OCI-LY7 (cell line): ENCODE measurements at regions not wholly inside any gene's neighbourhood (a gene's known extent, or its start where the extent isn't known, plus 50 kb on each side); places are given as distances from the start of the nearest gene placed in this dataset.

Source experiments
- BruUV-seq: library from RNA; stranded (reverse); fragments of 400-500 nt; replicated peaks from 2 replicates; lab custom pipeline; 2021; lab: Mats Ljungman, UMichigan
- CTCF ChIA-PET: fragments of 300-600 bp; sonication (Branson Sonifier 250); formaldehyde crosslinking; loops from one replicate; lab custom pipeline; 2022; ENCODE audit warnings: antibody characterized with exemption; ENCODE audit not compliant: unreplicated experiment; lab: Charles Lee
- POLR2A ChIA-PET: fragments of 300-600 bp; sonication (Branson Sonifier 250); formaldehyde crosslinking; loops from one replicate; lab custom pipeline; 2022; ENCODE audit warnings: antibody characterized with exemption; lab: Charles Lee
- DNase-seq: peaks from one replicate; pipeline ENCODE4 v3.0.0-alpha.2; 2015; ENCODE audit warnings: low spot score
- H2AFZ ChIP-seq: fragments of 200-600 bp; sonication (generic), shearing (Covaris generic); 2 replicates; pipeline ENCODE4 v1.6.1; 2014; ENCODE audit warnings: mild to moderate bottlenecking, antibody characterized with exemption, low read length, moderate library complexity
- H3K27ac ChIP-seq: fragments of 200-600 bp; sonication (generic); 2 replicates; pipeline ENCODE4 v1.5.1; 2014; ENCODE audit warnings: mixed run types, low read depth, mild to moderate bottlenecking, moderate library complexity, low read length, inconsistent platforms; ENCODE audit not compliant: poor library complexity, severe bottlenecking
- H3K36me3 ChIP-seq: fragments of 200-600 bp; sonication (generic); 2 replicates; pipeline ENCODE4 v1.6.1; 2014; ENCODE audit warnings: mild to moderate bottlenecking, antibody characterized with exemption, low read length, moderate library complexity, mixed read lengths; ENCODE audit not compliant: insufficient read depth
- H3K4me1 ChIP-seq: fragments of 200-600 bp; sonication (generic); 2 replicates; pipeline ENCODE4 v1.5.1; 2014; ENCODE audit warnings: mild to moderate bottlenecking, low read length; ENCODE audit not compliant: insufficient read depth, poor library complexity, severe bottlenecking
- H3K4me2 ChIP-seq: fragments of 200-600 bp; sonication (generic); 2 replicates; pipeline ENCODE4 v1.6.1; 2014; ENCODE audit warnings: mild to moderate bottlenecking, low read length
- H3K4me3 ChIP-seq: fragments of 200-600 bp; sonication (generic); 2 replicates; pipeline ENCODE4 v1.5.1; 2014; ENCODE audit warnings: mild to moderate bottlenecking, low read depth, low read length; ENCODE audit not compliant: poor library complexity, severe bottlenecking
- H3K79me2 ChIP-seq: fragments of 200-600 bp; sonication (generic); 2 replicates; pipeline ENCODE4 v1.6.1; 2016; ENCODE audit warnings: low read depth, mild to moderate bottlenecking, low read length, moderate library complexity, mixed read lengths; ENCODE audit not compliant: insufficient read depth
- H3K9me2 ChIP-seq: fragments of 200-600 bp; sonication (generic); 2 replicates; pipeline ENCODE4 v1.6.1; 2016; ENCODE audit warnings: mild to moderate bottlenecking, low read length, mixed read lengths; ENCODE audit not compliant: insufficient read depth
- H3K9me3 ChIP-seq: fragments of 200-600 bp; sonication (generic); 2 replicates; pipeline ENCODE4 v1.6.1; 2014; ENCODE audit warnings: mild to moderate bottlenecking, mixed run types, low read length, mixed read lengths
- H4K20me1 ChIP-seq: fragments of 200-600 bp; sonication (generic); 2 replicates; pipeline ENCODE4 v1.6.1; 2014; ENCODE audit warnings: mild to moderate bottlenecking, antibody characterized with exemption, low read length, moderate library complexity, mixed read lengths; ENCODE audit not compliant: insufficient read depth
- EZH2phosphoT487 ChIP-seq: fragments of 200-600 bp; sonication (generic); IDR thresholded peaks from 2 replicates; pipeline ENCODE4 v1.6.1; 2018; ENCODE audit warnings: low read depth, borderline replicate concordance, mild to moderate bottlenecking, mixed run types, antibody characterized with exemption, low read length, moderate library complexity, mixed read lengths
- intact Hi-C: fragments of 100-400 bp; cut with micrococcal nuclease; formaldehyde crosslinking; loops from one replicate; pipeline ENCODE4 v1.10.0; 2022; ENCODE audit not compliant: unreplicated experiment
- TF ChIP-seq, protein P1 (sequence below): fragments of 200-600 bp; sonication (generic); conservative IDR thresholded peaks from 2 replicates; pipeline ENCODE4 v1.5.1; 2014; ENCODE audit warnings: mild to moderate bottlenecking, antibody characterized with exemption, low read length, moderate library complexity, mixed read lengths

DNA sequence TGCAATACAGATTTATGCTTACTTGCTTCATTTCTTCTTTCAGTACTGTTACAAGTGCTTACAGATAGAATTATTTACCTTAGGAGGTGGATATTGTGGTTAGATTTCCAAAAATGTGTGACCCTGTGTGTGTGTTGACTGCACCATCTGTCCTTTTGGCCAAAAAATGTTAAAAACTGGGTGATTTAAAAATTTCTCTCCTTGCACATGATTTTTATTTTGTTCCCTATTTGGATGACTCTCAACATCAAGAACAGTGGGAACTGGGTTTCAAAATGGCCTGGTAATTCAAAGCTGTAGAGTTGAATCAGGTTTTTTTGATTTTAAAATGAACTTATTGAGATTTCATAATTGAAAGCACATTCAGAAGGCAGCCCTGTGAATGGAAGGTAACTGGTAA, 1132.9 kb downstream of the RAPGEF2 start:
- no TSS peak for BruUV-seq
- POLR2A ChIA-PET, result interaction anchor here (1.2 kb wide), 1 partner anchor 63 kb away, joined by 3 read pairs; no protein-coding TSS in a partner anchor
- no peaks in the 10 kb centered on the region for H3K79me2 ChIP-seq
- H3K4me2 ChIP-seq, result no peak overlapping the region
- no peak overlapping the region for H2AFZ ChIP-seq
- no peak overlapping the region for H3K27ac ChIP-seq
- CTCF ChIA-PET, result no interaction called here
- H3K9me3 ChIP-seq, result no peaks in the 10 kb centered on the region
- no peak for DNase-seq
- intact Hi-C loops, result no loop called here
- no peak overlapping the region for H3K4me3 ChIP-seq
- no peaks in the 10 kb centered on the region for H3K36me3 ChIP-seq
- H4K20me1 ChIP-seq, result no peaks in the 10 kb centered on the region
- no peaks in the 10 kb centered on the region for H3K9me2 ChIP-seq
- TF ChIP-seq, protein P1, sequence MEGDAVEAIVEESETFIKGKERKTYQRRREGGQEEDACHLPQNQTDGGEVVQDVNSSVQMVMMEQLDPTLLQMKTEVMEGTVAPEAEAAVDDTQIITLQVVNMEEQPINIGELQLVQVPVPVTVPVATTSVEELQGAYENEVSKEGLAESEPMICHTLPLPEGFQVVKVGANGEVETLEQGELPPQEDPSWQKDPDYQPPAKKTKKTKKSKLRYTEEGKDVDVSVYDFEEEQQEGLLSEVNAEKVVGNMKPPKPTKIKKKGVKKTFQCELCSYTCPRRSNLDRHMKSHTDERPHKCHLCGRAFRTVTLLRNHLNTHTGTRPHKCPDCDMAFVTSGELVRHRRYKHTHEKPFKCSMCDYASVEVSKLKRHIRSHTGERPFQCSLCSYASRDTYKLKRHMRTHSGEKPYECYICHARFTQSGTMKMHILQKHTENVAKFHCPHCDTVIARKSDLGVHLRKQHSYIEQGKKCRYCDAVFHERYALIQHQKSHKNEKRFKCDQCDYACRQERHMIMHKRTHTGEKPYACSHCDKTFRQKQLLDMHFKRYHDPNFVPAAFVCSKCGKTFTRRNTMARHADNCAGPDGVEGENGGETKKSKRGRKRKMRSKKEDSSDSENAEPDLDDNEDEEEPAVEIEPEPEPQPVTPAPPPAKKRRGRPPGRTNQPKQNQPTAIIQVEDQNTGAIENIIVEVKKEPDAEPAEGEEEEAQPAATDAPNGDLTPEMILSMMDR, result no peak
- no peak for TF ChIP-seq EZH2phosphoT487
- H3K4me1 ChIP-seq, result no peaks in the 10 kb centered on the region

DNA sequence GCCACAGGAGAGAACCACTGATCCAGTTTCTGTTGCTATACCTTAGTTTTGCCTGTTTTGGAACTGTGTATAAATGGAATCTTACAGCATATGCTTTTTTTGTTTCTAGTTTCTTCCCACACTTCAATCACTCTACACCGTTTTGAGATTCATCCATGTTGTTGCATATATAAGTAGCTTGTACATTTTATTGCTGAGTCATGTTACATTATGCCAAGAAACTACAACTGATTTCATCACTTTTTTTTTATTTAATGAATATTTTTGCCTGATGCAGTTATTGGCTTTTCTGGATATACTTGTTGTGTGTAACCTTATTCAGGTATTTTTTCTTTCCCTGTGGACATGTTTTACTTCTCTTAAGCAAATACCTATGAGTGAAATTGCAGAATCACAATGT, 1135.9 kb downstream of the RAPGEF2 start:
- TF ChIP-seq, protein P1, result no peak
- TF ChIP-seq EZH2phosphoT487, result no peak
- Histone ChIP-seq H3K4me2 (no peak overlapping the region), H3K27ac (no peak overlapping the region), H3K4me3 (no peak overlapping the region), H3K36me3 (no peaks in the 10 kb centered on the region), H3K4me1 (no peaks in the 10 kb centered on the region), H2AFZ (no peak overlapping the region), H4K20me1 (no peaks in the 10 kb centered on the region), H3K9me2 (no peaks in the 10 kb centered on the region), H3K9me3 (0 out of 2 replicates have a peak, but pooled peaks cover 3% of the 10 kb centered on the region), H3K79me2 (no peaks in the 10 kb centered on the region)
- POLR2A ChIA-PET, result no interaction called here
- intact Hi-C loops, result no loop called here
- no TSS peak for BruUV-seq
- DNase-seq, result no peak
- CTCF ChIA-PET, result no interaction called here

DNA sequence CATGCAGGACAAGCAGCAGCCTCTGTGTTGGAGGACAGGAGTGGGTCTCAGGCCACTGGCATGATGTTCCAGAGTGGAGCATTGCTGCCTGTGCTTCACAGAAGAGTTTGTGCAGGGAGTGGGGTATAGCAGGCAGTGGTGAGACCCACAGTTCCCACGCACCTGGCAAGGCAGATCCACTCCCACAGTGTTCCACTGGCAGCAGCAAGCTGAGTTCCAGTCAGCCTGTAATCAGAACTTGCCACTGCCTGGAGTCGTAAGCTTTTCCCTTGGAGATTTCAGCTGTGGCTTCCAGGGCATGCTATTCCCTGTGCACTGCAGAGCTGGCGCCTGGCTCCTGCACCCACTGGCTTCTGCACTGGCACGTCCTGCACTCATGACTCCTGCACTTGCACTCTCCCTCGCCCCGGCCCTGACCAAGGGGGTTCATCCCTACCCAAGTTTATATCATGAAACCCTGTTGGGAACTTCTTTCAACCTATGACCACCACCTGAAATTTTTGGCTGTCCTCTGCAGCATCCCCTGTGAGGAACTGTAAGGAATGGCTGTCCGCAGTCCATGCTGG, 1144.3 kb downstream of the RAPGEF2 start:
- H4K20me1 ChIP-seq, result no peaks in the 10 kb centered on the region
- H3K9me3 ChIP-seq, result no peaks in the 10 kb centered on the region
- no peak overlapping the region for H2AFZ ChIP-seq
- no peaks in the 10 kb centered on the region for H3K9me2 ChIP-seq
- TF ChIP-seq EZH2phosphoT487, result no peak
- TF ChIP-seq, protein P1, result no peak
- intact Hi-C loops, result no loop called here
- DNase-seq, result no peak
- no peak overlapping the region for H3K4me3 ChIP-seq
- no peaks in the 10 kb centered on the region for H3K36me3 ChIP-seq
- H3K27ac ChIP-seq, result no peak overlapping the region
- BruUV-seq, result no TSS peak
- H3K4me1 ChIP-seq, result no peaks in the 10 kb centered on the region
- no peak overlapping the region for H3K4me2 ChIP-seq
- no peaks in the 10 kb centered on the region for H3K79me2 ChIP-seq
- ChIA-PET POLR2A (interaction anchor here (0.6 kb wide), 1 partner anchor 359 kb away, joined by 3 read pairs; no protein-coding TSS in a partner anchor), CTCF (no interaction called here)
